Fibroblast of skin of left biceps (primary cell): ENCODE measurements at regions not wholly inside any gene's neighbourhood (a gene's known extent, or its start where the extent isn't known, plus 50 kb on each side); places are given as distances from the start of the nearest gene placed in this dataset.
"Not testable (repeated sequence)": the region's sequence is repeated elsewhere in the genome, so short reads cannot be mapped to it uniquely, and the experiment has no call there.

Source experiments
- DNase-seq, 2 experiments: peaks; one replicate each; pipeline ENCODE4 v3.0.0-alpha.2; 2013; ENCODE audit warnings: low read depth in 2 of 2

DNA sequence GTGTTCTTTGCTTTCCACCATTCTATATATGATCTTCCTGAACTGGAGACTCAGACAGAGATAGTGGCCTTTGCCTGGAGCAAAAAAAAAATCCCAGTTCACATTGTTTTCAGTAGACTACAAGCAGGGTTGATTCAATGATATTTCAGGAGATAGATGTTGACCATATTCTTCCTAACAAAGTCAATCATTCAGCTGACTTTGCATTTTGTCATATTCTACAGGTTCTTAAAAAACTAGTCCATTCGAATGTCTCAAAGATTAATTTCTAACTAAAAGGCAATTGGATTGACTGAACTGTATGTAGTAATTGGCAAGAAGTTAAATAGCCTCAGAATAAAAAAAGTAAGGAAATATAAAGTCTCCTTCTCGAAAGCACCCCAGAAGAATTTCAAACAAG lies 479.5 kb downstream of the NKX6-1 start:
- no peak for DNase-seq

DNA sequence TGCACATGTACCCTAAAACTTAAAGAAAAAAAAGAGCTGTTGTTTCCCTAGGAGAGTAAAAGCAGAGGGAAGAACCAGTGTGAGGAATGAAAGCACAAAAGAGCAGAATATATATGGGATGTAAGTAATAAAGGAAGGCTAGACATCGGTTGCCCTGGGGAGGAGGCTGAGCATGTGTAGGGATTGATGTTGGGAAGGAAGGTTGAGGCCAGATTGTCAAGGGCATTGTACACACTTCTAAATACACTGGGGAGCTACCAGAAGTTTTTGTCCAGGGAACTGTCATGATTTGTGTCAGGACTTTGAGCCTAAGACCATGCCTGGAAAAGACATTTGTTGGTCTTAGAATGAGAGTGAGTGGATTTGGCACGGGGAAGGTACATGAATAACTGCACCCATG lies 467.1 kb downstream of the GPAT3 start:
- no peak for DNase-seq

DNA sequence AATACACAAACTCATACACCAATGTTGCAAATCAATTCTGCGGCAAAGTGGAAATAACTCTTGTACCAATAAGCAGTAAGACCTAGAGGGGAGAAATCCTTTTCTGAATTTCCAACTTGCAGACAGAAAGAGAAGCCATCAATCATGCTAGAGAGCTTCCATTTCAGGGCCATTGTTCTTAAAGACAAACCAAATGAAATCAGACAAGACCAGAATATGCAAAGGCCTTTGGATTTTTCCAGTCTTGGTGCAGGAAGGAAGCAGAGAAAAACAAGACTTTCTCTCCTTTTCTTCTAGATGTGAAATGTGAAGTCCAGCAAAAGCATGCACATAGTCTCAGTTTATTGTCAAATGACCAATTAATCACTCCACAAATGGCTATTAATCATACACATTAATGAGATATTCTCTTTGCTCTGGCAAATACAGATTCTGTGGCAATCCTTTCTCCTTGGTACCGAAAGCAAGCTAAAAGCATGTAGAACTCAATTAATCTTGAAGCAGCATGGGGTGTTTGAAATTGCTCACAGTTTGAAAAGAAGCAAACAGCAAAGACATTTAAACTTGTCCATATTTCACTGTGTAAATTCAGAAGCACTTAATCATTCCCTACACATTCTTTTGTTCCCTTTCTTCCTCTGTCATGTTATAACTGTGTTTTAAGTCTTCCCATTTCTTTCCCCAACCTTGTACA lies 466.1 kb downstream of the GPAT3 start:
- DNase-seq = no peak

DNA sequence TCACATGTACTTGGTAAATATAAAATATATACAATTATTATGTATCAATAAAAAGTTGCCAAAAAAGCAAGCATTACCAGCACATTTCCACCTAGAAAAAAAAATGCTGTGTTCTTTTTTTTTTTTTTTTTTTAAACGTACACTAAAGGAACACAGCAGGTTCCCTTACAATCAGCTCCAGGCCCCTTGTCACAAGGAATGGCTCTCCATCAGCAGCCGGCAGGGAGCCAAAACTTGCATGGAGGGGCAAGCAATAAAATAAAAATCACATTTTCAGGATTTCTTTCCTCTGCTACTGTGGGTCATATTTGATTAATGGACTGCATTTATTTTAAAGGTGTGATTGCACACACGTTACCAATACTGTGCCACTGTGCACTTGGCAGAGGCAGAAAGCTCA lies 460.3 kb downstream of the GPAT3 start:
- DNase-seq = no peak

DNA sequence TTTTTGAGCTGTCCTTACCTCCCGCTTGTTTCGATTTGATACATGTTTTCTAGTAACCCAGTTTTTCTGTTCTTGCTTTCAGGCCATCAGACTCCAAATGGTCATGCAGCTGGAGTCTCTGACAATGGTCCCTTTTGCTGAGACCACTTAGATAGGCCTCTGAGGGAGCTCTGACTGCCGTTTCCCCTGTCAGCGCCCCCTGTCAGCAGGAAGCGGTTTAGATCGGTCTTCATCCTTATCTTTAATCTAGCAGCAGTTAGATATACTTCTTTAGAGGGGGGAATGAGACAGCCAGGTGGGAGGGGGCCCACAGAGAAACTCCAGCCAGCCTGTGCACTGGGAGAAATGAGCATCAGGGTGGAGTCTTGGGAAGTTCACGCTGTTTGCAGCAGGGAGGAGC lies 457.9 kb downstream of the GPAT3 start:
- no peak for DNase-seq

DNA sequence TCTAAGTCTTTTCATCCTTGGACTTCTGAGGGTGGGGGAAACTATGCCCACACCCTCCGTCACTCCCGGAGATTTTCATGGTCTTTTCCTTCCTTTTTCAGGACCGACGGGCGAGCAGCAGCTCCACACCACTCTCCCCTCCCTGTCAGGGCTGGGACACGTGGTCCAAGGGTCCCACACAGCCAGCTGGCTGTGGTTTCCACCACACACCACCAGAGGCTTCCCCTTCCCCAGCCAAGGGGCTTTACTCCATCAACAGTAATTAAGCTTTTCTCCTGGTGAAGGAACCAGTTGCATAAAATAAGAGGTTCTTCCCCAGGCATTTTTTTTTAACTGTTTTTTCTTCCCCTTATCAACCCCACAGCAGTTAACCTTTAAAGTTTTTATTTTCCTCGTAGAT lies 453.9 kb downstream of the GPAT3 start:
- DNase-seq = no peak

DNA sequence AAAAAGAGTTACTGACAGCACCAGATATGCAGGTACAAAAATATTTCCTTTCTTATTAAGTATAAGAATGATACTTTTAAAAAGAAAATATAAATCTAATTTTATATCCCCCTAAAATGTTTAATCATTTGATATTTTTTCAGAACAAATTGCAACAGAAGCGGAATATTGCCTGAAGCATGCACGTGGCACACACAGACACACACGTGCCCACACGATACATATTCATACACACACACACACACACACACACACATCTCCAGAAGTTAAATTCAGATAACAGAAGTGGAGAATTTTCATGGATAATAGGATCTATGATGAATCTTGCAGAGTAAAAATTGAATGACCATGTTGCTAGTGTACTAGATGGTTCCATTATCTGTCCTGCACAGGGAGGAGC lies 445.2 kb downstream of the GPAT3 start:
- no peak for DNase-seq

DNA sequence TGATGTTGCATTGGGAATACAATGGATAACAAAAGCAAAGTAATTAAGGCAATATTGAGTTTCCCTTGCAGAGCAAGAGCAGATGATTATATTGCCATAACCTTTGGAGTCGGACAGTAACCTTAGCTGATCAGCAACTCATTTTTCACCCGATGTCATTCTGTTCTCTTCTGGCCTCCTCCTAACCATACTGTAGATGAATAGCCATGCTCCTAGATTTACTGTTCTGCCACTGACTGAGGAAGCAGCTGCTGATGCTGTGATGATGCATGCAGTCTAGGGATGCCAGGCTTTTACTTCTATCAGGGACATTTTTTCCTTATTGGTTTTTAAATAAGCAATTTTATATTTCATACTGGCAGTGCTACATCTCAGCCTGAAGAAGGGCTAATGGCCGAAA lies 443.9 kb downstream of the GPAT3 start:
- DNase-seq = no peak

DNA sequence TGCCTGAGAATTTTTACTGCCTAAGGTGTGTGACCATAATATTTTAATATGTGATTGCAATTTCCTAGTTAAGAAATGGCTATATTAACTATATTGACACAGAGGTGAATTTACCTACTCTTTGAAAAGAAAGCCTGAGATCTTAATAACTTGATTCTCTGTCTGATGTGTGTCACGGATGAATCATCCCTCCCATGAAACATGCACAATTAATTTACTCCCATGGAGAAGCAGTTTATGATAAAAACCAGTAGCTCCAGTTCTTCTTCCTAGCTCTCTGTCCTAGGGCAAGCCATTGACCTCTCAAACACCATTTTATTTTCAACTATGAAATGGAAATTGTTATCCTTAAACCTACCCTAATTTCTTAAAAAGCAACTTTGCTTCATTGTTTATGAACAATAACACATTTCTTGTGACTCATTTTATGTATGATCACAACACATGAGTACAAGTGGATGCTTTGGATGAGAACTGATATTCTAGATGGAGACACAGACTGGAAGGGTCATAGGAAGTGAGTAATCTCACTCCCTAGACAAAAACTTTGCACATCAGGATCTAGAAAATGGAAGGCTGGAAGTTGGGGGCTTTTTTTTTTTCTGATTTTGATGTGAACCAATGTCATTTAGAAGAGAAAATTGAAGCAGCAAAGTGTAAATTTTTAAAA lies 438.3 kb downstream of the GPAT3 start:
- no peak for DNase-seq

DNA sequence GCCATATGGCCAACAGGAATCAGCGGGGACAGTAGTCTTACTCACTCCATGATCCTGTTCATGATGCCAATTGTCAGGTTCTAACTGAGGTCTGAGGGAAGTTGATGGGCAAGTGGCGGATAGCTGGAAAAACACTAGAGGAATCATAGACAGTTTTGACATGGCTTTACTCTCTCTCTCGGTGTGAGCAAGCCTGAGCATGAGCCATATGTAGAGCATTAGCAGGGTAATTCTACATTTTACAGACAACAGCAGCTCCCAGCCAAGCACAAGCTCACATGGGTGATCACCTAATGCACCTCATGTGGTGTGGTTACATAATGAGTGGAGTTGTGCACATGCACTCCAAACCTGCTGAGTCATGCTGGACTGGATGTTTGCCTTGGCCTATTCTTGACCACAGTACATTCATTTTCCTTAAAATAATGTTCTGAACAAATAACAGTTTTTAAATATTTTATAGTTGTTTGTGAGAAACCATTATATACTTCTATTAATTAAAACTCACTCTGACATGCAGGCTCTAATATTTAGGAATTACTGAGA lies 429.2 kb downstream of the GPAT3 start:
- no peak for DNase-seq

DNA sequence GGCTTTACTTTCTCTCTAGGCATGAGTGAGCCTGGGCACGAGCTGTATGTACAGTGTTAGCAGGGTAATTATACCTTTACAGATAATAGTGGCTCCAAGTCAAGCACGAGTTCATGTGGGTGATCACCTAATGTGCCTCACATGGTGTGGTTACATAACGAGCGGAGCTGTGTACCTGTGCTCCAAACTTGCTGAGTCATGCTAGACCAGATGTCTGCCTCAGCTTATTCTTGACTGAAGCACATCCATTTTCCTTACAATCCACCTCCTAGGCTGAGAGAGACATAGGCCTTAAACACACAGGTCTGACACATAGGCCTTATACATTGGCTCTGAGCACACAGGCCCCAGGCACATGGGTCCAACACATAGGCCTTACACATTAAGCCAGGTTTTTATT lies 426.6 kb downstream of the GPAT3 start:
- DNase-seq = no peak

DNA sequence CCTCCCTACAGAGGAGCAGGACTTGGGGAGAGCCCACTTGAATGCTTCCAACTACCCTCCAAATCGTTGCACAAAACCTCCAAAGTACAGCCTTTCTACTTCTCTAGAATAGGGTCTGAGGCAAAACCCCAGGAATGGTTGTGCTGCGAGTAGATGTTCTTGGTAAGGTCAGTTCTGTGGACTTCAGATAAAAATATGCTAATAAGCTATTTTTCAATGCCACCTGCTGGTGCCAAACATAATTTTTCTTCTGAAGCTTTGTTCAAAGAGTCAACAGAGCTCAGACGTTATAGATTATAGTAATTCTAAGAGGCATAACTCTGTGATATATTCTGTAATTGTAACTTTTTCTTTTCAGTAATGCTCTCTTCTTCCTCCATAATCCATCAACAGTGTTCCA lies 425.7 kb downstream of the GPAT3 start:
- DNase-seq = peak in 1 of 2 experiments; percentile 1

DNA sequence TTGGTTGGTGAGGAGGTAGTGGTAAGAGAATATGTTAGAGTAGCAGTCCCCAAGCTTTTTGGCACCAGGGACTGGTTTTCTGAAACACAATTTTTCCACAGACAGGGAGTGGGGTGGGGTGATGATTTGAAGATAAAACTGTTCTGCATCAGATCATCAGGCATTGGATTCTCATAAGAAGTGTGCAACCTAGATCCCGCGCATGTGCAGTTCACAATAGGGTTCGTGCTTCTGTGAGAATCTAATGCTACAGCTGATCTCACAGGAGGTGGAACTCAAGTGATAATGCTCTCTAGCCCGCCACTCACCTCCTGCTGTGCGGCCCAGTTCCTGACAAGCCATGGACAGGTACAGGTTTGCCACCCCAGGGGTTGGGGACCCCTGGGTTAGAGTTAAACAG lies 423.3 kb downstream of the GPAT3 start:
- DNase-seq = no peak

DNA sequence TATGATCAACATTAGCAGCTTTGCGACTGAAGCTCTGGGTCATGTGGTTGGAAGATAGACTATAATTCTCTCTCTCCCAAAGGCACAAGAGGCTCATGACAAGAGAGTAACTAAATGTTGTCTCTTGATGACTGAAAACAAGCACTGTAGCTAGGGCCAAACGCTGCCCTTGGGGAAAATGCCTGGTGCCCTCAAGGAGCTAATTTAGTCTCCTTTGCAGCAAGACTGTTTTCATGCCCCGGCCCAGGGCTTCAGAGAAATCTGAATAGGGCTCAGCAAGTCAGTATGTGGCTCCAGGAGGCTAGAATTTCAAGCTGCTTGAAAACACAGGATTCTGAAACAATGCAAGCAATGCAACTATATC lies 411.9 kb downstream of the GPAT3 start:
- DNase-seq = no peak

DNA sequence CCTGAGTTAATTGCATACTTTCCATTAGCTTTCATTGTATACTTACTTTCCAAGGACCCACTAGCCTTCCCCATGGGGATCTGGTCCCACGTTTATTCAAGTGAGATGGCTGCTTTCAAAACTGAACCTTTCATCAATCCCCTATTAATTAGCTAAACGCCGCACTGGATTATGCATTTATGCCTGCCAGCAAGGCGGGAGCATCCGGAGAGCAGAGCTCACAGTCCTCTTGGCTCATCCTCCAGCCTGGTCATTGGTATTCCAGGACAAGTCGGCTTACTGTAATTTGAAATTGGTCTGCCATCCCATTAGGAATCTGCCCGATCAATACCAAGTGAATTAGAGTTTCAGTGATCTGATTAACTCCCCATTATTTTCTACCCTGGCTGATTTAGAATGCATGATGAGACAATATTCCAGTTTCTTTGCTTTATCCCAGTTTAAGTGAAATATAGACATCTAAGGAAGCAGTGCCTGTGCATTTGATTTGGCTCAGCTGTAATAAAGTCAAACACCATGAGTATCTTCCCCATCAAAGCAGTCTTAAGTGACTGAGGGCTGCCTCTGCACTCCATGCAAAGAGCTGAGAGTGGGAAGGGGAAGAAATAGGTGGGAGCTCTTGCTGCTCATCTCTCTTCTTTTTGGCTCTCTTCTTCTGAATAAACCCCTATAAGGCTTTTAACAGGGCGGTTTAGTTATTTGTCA lies 411.4 kb downstream of the GPAT3 start:
- DNase-seq = no peak

DNA sequence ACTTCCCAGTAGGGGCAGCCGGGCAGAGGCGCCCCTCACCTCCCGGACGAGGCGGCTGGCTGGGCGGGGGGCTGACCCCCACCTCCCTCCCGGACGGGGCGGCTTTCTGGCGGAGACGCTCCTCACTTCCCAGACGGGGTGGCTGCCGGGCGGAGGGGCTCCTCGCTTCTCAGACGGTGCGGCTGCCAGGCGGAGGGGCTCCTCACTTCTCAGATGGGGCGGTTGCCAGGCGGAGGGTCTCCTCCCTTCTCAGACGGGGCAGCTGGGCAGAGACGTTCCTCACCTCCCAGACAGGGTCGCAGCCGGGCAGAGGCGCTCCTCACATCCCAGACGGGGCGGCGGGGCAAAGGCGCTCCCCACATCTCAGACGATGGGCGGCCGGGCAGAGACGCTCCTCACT lies 407.8 kb downstream of the GPAT3 start:
- DNase-seq = not testable (repeated sequence)

DNA sequence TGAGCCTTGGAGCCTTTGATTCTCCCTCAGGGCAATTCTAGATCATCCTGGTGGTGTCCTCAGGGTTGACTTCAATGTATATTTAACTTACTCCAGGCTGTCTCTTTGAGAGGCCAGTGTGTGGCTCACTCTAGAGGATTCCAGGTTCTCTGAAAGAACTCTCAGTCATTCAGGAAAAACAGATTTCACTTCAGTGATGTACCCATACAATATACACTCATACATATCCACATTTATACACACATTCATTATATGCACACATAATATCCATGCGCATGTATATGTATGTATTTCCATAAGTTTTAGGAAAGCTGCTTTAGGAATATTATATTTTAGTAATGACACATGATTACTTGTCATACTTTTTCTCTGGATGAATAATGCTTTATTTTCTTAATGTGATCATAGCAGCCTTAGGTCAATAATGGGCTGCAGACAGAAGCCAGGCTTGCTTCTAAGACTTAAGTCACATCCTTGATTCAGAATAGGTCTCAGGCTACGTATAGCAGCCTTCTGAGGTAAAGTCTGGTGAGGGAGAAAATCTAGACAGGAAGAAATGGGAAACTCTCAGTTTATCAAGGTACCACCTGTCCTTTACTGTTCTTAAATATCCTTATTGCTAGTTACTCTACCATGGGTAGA lies 397.0 kb downstream of the GPAT3 start:
- no peak for DNase-seq

DNA sequence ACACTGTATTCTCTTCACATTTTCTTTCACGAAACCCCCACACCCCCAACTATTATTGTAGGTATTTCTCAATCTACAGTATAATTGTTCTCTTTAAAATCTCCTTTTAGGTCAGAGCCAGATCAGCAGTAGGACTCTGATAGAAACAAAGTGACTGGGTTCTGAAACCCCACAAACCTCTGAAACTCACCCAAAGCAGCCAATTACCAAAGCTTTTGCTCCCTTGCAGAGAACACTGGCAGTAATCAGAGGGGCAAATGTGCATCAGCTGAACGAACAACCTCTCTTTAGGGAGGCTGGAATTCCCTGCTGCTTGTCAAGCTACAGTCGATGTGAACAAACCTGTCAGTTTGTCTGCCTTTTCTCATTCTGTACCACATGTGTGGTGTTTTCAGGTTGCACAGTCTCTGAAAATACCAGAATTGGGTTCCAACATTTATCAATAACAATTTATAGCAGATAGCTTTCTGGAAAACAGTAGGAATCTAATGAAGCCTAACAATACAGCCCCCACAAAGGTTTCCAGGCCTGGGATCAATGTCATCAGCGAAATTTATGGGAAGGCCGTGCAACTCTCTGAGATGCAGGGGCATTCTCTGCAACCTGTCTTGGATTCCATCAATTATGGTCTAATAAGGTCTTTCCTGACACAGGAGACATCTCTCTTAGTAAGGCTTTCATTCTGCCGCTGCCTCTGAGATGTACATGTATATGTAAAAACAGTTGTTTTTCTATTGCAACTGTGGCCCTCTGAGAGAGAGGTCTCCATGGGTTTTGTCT lies 395.9 kb downstream of the GPAT3 start:
- DNase-seq = no peak

DNA sequence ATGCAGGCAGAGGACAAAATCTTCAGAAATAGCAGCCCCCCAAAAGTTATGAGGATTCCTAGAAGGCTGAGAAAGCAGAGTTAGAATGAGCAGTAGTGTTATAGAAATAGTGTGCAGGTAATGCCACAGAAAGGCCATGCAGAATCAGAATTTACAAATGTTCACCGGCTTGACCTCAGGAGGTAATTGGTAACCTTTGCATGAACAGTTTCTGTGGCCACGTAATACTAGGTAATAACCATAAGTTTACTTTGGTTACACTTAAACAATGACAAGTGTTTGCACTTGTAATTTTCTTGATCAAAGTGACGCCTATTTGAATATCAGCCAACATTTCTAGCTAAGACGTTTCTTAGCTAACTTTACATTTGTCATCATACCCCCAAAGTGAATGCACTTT lies 393.6 kb downstream of the GPAT3 start:
- no peak for DNase-seq

DNA sequence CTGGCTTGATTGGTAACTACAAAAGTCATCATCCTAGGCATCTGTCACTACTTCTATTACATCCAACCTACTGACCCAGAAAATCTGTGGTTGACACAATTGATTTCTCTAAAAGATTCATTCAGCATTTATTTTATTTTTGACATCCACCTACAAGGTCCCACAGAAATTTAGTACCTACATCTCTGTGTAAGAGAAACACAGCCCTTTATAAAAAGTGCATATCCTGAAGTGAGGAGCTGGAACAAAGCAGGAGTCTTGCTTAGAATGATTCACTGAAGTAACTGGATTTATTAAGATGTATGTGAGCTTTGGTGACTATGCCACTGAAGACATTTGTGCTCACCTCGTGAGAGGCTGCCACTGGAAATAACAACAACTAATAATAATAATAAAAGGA lies 391.0 kb downstream of the GPAT3 start:
- no peak for DNase-seq

DNA sequence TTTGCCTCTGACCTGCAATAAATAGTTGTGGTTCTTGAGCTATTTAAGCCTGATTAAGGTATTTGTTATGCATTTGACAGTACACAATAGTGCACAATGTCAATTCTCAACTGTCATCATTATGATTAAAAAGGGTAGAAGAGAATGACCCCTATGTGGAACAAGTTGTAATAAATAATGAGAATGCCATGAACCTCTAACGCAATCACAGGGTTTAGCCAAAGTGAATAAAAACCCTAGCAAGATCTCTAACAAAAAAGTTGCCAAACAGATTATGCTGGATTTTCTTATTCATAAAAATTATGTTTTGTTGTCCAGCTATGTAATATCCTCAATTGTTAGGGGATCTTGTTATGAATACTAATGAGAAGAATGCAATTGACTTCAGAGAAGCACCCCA lies 387.4 kb downstream of the GPAT3 start:
- DNase-seq = no peak

DNA sequence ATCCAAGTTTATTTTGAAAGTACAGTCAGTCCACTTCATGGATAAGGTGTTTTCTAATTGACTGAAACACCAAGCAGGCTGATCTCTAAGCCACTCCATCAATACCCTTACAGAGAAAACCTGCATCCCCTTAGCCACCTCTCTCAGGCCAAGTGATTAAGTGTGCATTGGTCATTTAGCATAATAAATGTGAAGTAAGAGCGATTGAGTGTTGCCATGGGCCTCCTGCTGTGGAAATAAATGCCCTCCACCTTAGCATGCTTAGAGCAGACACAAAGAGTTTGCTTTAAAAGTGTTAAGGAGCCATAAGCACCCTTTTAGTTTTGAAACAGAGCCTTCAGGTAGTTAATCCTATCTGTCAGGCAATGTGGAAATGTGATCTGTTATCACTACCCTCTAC lies 386.5 kb downstream of the GPAT3 start:
- no peak for DNase-seq
